Cardiac muscle cell (in vitro differentiated cells and primary cell): ENCODE measurements at regions not wholly inside any gene's neighbourhood (a gene's known extent, or its start where the extent isn't known, plus 50 kb on each side); places are given as distances from the start of the nearest gene placed in this dataset.

Source experiments
- DNase-seq, 2 donors: peaks; one replicate each; pipeline versions ENCODE4 v3.0.0 to v3.0.0-alpha.2; 2010 to 2017; ENCODE audit warnings: low read depth in 1 of 2, low spot score in 1 of 2
- H3K27ac ChIP-seq: fragments of 200-600 bp; sonication (generic); 2 replicates; pipeline ENCODE4 v1.5.1; 2016
- H3K27me3 ChIP-seq: fragments of 200-600 bp; sonication (generic); 2 replicates; pipeline ENCODE4 v1.6.0; 2016; ENCODE audit warnings: control low read depth
- H3K36me3 ChIP-seq: fragments of 200-600 bp; sonication (generic); 2 replicates; pipeline ENCODE4 v1.5.1; 2016; ENCODE audit warnings: control low read depth
- H3K4me1 ChIP-seq: fragments of 200-600 bp; sonication (generic); 2 replicates; pipeline ENCODE4 v1.8.1; 2017; ENCODE audit warnings: low read depth, mild to moderate bottlenecking, mixed run types
- H3K4me3 ChIP-seq: fragments of 200-600 bp; sonication (generic); 2 replicates; pipeline ENCODE4 v1.5.1; 2016; ENCODE audit warnings: mild to moderate bottlenecking
- H3K9me3 ChIP-seq: fragments of 200-600 bp; sonication (generic); 2 replicates; pipeline ENCODE4 v1.5.1; 2017; ENCODE audit warnings: low read depth, mild to moderate bottlenecking, control low read depth
- CTCF ChIP-seq: IDR thresholded peaks from 2 replicates; pipeline ENCODE4 v1.5.1; 2012; ENCODE audit warnings: low read depth, mild to moderate bottlenecking, low read length

GRCh38 chr9:23573800-23574199 lies 252.2 kb downstream of the ELAVL2 start:
- DNase-seq = no peak
- no peaks in the 10 kb centered on the region for H3K36me3 ChIP-seq
- no peak overlapping the region for H3K4me3 ChIP-seq
- TF ChIP-seq CTCF = no peak
- no peak overlapping the region for H3K27ac ChIP-seq
- H3K9me3 ChIP-seq = no peaks in the 10 kb centered on the region
- H3K27me3 ChIP-seq = no peaks in the 10 kb centered on the region
- H3K4me1 ChIP-seq = peaks cover 21% of the 10 kb centered on the region

- H3K27ac ChIP-seq = no peak overlapping the region
- DNase-seq = no peak
- no peaks in the 10 kb centered on the region for H3K36me3 ChIP-seq
- H3K9me3 ChIP-seq = no peaks in the 10 kb centered on the region
- H3K4me3 ChIP-seq = no peak overlapping the region
- H3K4me1 ChIP-seq = peaks cover 21% of the 10 kb centered on the region
- TF ChIP-seq CTCF = no peak
- H3K27me3 ChIP-seq = no peaks in the 10 kb centered on the region
Observed at GRCh38 chr9:23577611-23578010, 248.4 kb downstream of the ELAVL2 start.

- DNase-seq = no peak
- no peaks in the 10 kb centered on the region for H3K9me3 ChIP-seq
- H3K36me3 ChIP-seq = no peaks in the 10 kb centered on the region
- no peak for TF ChIP-seq CTCF
- H3K4me3 ChIP-seq = no peak overlapping the region
- no peaks in the 10 kb centered on the region for H3K27me3 ChIP-seq
- peaks cover 7% of the 10 kb centered on the region for H3K4me1 ChIP-seq
- H3K27ac ChIP-seq = no peak overlapping the region
Observed at GRCh38 chr9:23581931-23582330, 244.1 kb downstream of the ELAVL2 start.

GRCh38 chr9:23582836-23583235 lies 243.2 kb downstream of the ELAVL2 start:
- Histone ChIP-seq H3K9me3 (no peaks in the 10 kb centered on the region), H3K27me3 (no peaks in the 10 kb centered on the region), H3K36me3 (no peaks in the 10 kb centered on the region), H3K27ac (no peak overlapping the region), H3K4me1 (peaks cover 14% of the 10 kb centered on the region), H3K4me3 (no peak overlapping the region)
- DNase-seq = no peak
- no peak for TF ChIP-seq CTCF

- peaks cover 47% of the 10 kb centered on the region for H3K4me1 ChIP-seq
- no peaks in the 10 kb centered on the region for H3K27me3 ChIP-seq
- H3K9me3 ChIP-seq = no peaks in the 10 kb centered on the region
- no peak for DNase-seq
- H3K4me3 ChIP-seq = no peak overlapping the region
- no peak for TF ChIP-seq CTCF
- H3K36me3 ChIP-seq = no peaks in the 10 kb centered on the region
- peak overlapping the region; percentile 81 for H3K27ac ChIP-seq
Observed at GRCh38 chr9:23586906-23587305, 239.1 kb downstream of the ELAVL2 start.

GRCh38 chr9:23587433-23587832 lies 238.6 kb downstream of the ELAVL2 start:
- no peak for TF ChIP-seq CTCF
- DNase-seq = peak in 1 of 2 donors; percentile 79
- Histone ChIP-seq H3K27me3 (no peaks in the 10 kb centered on the region), H3K4me3 (no peak overlapping the region), H3K9me3 (no peaks in the 10 kb centered on the region), H3K27ac (peak overlapping the region; percentile 81), H3K4me1 (peaks cover 52% of the 10 kb centered on the region), H3K36me3 (no peaks in the 10 kb centered on the region)
